HCT116 (cell line): ENCODE measurements at regions not wholly inside any gene's neighbourhood (a gene's known extent, or its start where the extent isn't known, plus 50 kb on each side); places are given as distances from the start of the nearest gene placed in this dataset.

ENCODE experiments used
- POLR2AphosphoS5 ChIP-seq: IDR thresholded peaks from 2 replicates; pipeline ENCODE4 v1.6.1; 2011; ENCODE audit warnings: mild to moderate bottlenecking, low read depth, low read length, moderate library complexity
- TCF7L2 ChIP-seq: IDR thresholded peaks from 2 replicates; pipeline ENCODE4 v1.7.0; 2011; ENCODE audit warnings: borderline replicate concordance, inconsistent platforms; ENCODE audit not compliant: insufficient read depth, insufficient read length; ENCODE audit errors: extremely low read depth
- ZBTB33 ChIP-seq: IDR thresholded peaks from 2 replicates; pipeline ENCODE4 v1.6.1; 2011; ENCODE audit warnings: mild to moderate bottlenecking, low read length, moderate library complexity; ENCODE audit not compliant: insufficient replicate concordance; ENCODE audit errors: extremely low read depth
- TF ChIP-seq, protein P1 (sequence below), 3 experiments: fragments of 200-600 bp in 1 of 3; sonication (generic) in 1 of 3; IDR thresholded peaks in 2 of 3; conservative IDR thresholded peaks in 1 of 3; 2 replicates each; pipeline ENCODE4 v1.5.1; 2012 to 2017; ENCODE audit warnings: low read depth in 2 of 3, low read length in 2 of 3, antibody characterized with exemption in 1 of 3, borderline replicate concordance in 1 of 3, control low read depth in 1 of 3, mild to moderate bottlenecking in 1 of 3, mixed read lengths in 1 of 3, mixed run types in 1 of 3, moderate library complexity in 1 of 3; ENCODE audit not compliant: insufficient read depth in 1 of 3

GRCh38 chr7:115709664-115710063 lies 320.9 kb downstream of the TFEC start:
- TF ChIP-seq ZBTB33 (no peak), TCF7L2 (no peak), POLR2AphosphoS5 (no peak)
- TF ChIP-seq, protein P1, sequence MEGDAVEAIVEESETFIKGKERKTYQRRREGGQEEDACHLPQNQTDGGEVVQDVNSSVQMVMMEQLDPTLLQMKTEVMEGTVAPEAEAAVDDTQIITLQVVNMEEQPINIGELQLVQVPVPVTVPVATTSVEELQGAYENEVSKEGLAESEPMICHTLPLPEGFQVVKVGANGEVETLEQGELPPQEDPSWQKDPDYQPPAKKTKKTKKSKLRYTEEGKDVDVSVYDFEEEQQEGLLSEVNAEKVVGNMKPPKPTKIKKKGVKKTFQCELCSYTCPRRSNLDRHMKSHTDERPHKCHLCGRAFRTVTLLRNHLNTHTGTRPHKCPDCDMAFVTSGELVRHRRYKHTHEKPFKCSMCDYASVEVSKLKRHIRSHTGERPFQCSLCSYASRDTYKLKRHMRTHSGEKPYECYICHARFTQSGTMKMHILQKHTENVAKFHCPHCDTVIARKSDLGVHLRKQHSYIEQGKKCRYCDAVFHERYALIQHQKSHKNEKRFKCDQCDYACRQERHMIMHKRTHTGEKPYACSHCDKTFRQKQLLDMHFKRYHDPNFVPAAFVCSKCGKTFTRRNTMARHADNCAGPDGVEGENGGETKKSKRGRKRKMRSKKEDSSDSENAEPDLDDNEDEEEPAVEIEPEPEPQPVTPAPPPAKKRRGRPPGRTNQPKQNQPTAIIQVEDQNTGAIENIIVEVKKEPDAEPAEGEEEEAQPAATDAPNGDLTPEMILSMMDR (IDR thresholded peaks at IDR 0.05 in 2 of 3, conservative IDR thresholded peaks at IDR 0.05 in 1 of 3; ENCODE audit: borderline replicate concordance in 1 of 3, insufficient read depth in 1 of 3, low read depth in 2 of 3, low read length in 2 of 3), result no peak
